IPS-18a (cell line): ENCODE measurements at regions not wholly inside any gene's neighbourhood (a gene's known extent, or its start where the extent isn't known, plus 50 kb on each side); places are given as distances from the start of the nearest gene placed in this dataset.

Experiments used
- H3K27ac ChIP-seq: one replicate; pipeline ENCODE4 v1.5.1; 2013; ENCODE audit warnings: low read length
- H3K27me3 ChIP-seq: one replicate; pipeline ENCODE4 v1.6.1; 2013; ENCODE audit warnings: mild to moderate bottlenecking, low read length; ENCODE audit not compliant: control insufficient read depth, insufficient read depth
- H3K36me3 ChIP-seq: one replicate; pipeline ENCODE4 v1.6.1; 2013; ENCODE audit warnings: low read depth, low read length; ENCODE audit not compliant: control insufficient read depth
- H3K4me1 ChIP-seq: one replicate; pipeline ENCODE4 v1.6.1; 2013; ENCODE audit warnings: low read depth, low read length; ENCODE audit not compliant: control insufficient read depth
- H3K4me3 ChIP-seq: one replicate; pipeline ENCODE4 v1.5.1; 2013; ENCODE audit warnings: low read length
- H3K9ac ChIP-seq: one replicate; pipeline ENCODE4 v1.6.1; 2013; ENCODE audit warnings: mild to moderate bottlenecking, low read length, moderate library complexity
- H3K9me3 ChIP-seq: one replicate; pipeline ENCODE4 v1.6.1; 2013; ENCODE audit warnings: low read depth, low read length; ENCODE audit not compliant: control insufficient read depth

- Histone ChIP-seq H3K9me3 (no peaks in the 10 kb centered on the region), H3K36me3 (no peaks in the 10 kb centered on the region), H3K4me3 (no peak overlapping the region), H3K4me1 (peaks cover 4% of the 10 kb centered on the region), H3K9ac (no peak overlapping the region), H3K27me3 (no peaks in the 10 kb centered on the region), H3K27ac (no peak overlapping the region)
Measured at GRCh38 chr13:72153272-72153671, 286.3 kb upstream of the DACH1 start.

GRCh38 chr13:72151241-72151640 is 284.2 kb upstream of the DACH1 start:
- H3K4me3 ChIP-seq = no peak overlapping the region
- no peaks in the 10 kb centered on the region for H3K27me3 ChIP-seq
- no peaks in the 10 kb centered on the region for H3K36me3 ChIP-seq
- H3K4me1 ChIP-seq = peaks cover 4% of the 10 kb centered on the region
- H3K9ac ChIP-seq = no peak overlapping the region
- H3K27ac ChIP-seq = no peak overlapping the region
- H3K9me3 ChIP-seq = no peaks in the 10 kb centered on the region

GRCh38 chr13:72150502-72150901 is 283.5 kb upstream of the DACH1 start:
- peaks cover 4% of the 10 kb centered on the region for H3K4me1 ChIP-seq
- no peaks in the 10 kb centered on the region for H3K27me3 ChIP-seq
- H3K9ac ChIP-seq = no peak overlapping the region
- no peak overlapping the region for H3K27ac ChIP-seq
- H3K4me3 ChIP-seq = no peak overlapping the region
- H3K36me3 ChIP-seq = no peaks in the 10 kb centered on the region
- no peaks in the 10 kb centered on the region for H3K9me3 ChIP-seq

- H3K9me3 ChIP-seq = no peaks in the 10 kb centered on the region
- no peaks in the 10 kb centered on the region for H3K27me3 ChIP-seq
- peaks cover 4% of the 10 kb centered on the region for H3K4me1 ChIP-seq
- no peak overlapping the region for H3K27ac ChIP-seq
- H3K36me3 ChIP-seq = no peaks in the 10 kb centered on the region
- no peak overlapping the region for H3K4me3 ChIP-seq
- no peak overlapping the region for H3K9ac ChIP-seq
Measured at GRCh38 chr13:72149701-72150100, 282.7 kb upstream of the DACH1 start.

- Histone ChIP-seq H3K4me3 (no peak overlapping the region), H3K4me1 (peaks cover 4% of the 10 kb centered on the region), H3K36me3 (no peaks in the 10 kb centered on the region), H3K27ac (no peak overlapping the region), H3K9me3 (no peaks in the 10 kb centered on the region), H3K27me3 (no peaks in the 10 kb centered on the region), H3K9ac (no peak overlapping the region)
Measured at GRCh38 chr13:72146816-72147215, 279.8 kb upstream of the DACH1 start.

GRCh38 chr13:72145383-72145782 is 278.4 kb upstream of the DACH1 start:
- Histone ChIP-seq H3K9ac (no peak overlapping the region), H3K9me3 (no peaks in the 10 kb centered on the region), H3K4me1 (peaks cover 2% of the 10 kb centered on the region), H3K27ac (no peak overlapping the region), H3K4me3 (no peak overlapping the region), H3K36me3 (no peaks in the 10 kb centered on the region), H3K27me3 (no peaks in the 10 kb centered on the region)

GRCh38 chr13:72144636-72145035 is 277.6 kb upstream of the DACH1 start:
- Histone ChIP-seq H3K27me3 (no peaks in the 10 kb centered on the region), H3K4me1 (no peaks in the 10 kb centered on the region), H3K9ac (no peak overlapping the region), H3K4me3 (no peak overlapping the region), H3K27ac (no peak overlapping the region), H3K9me3 (no peaks in the 10 kb centered on the region), H3K36me3 (no peaks in the 10 kb centered on the region)

- Histone ChIP-seq H3K27me3 (no peaks in the 10 kb centered on the region), H3K4me1 (no peaks in the 10 kb centered on the region), H3K9me3 (no peaks in the 10 kb centered on the region), H3K36me3 (no peaks in the 10 kb centered on the region), H3K9ac (no peak overlapping the region), H3K4me3 (no peak overlapping the region), H3K27ac (no peak overlapping the region)
Measured at GRCh38 chr13:72141855-72142519, 275.0 kb upstream of the DACH1 start.

GRCh38 chr13:72139192-72139591 is 272.2 kb upstream of the DACH1 start:
- Histone ChIP-seq H3K9me3 (no peaks in the 10 kb centered on the region), H3K36me3 (no peaks in the 10 kb centered on the region), H3K9ac (no peak overlapping the region), H3K4me1 (peaks cover 5% of the 10 kb centered on the region), H3K27ac (no peak overlapping the region), H3K4me3 (no peak overlapping the region), H3K27me3 (no peaks in the 10 kb centered on the region)

GRCh38 chr13:72132075-72132474 is 265.1 kb upstream of the DACH1 start:
- Histone ChIP-seq H3K27ac (no peak overlapping the region), H3K9me3 (no peaks in the 10 kb centered on the region), H3K9ac (no peak overlapping the region), H3K36me3 (no peaks in the 10 kb centered on the region), H3K4me3 (no peak overlapping the region), H3K4me1 (peaks cover 5% of the 10 kb centered on the region), H3K27me3 (no peaks in the 10 kb centered on the region)

- H3K9ac ChIP-seq = no peak overlapping the region
- H3K36me3 ChIP-seq = no peaks in the 10 kb centered on the region
- no peak overlapping the region for H3K27ac ChIP-seq
- no peak overlapping the region for H3K4me3 ChIP-seq
- no peaks in the 10 kb centered on the region for H3K4me1 ChIP-seq
- H3K27me3 ChIP-seq = no peaks in the 10 kb centered on the region
- H3K9me3 ChIP-seq = no peaks in the 10 kb centered on the region
Measured at GRCh38 chr13:72129117-72129516, 262.1 kb upstream of the DACH1 start.

GRCh38 chr13:72127031-72127430 is 260.0 kb upstream of the DACH1 start:
- Histone ChIP-seq H3K9me3 (no peaks in the 10 kb centered on the region), H3K4me1 (peaks cover 9% of the 10 kb centered on the region), H3K27me3 (no peaks in the 10 kb centered on the region), H3K4me3 (no peak overlapping the region), H3K36me3 (no peaks in the 10 kb centered on the region), H3K27ac (no peak overlapping the region), H3K9ac (no peak overlapping the region)
